CD4-positive, alpha-beta memory T cell (primary cell): ENCODE measurements at regions not wholly inside any gene's neighbourhood (a gene's known extent, or its start where the extent isn't known, plus 50 kb on each side); places are given as distances from the start of the nearest gene placed in this dataset.

ENCODE experiments used
- CTCF ChIA-PET: fragments of 350-600 bp; sonication (Branson Sonifier 250); formaldehyde crosslinking; loops from one replicate; lab custom pipeline; 2021; ENCODE audit warnings: inconsistent platforms; ENCODE audit not compliant: partially characterized antibody; lab: Charles Lee
- POLR2A ChIA-PET: fragments of 350-600 bp; sonication (Branson Sonifier 250); formaldehyde crosslinking; loops from one replicate; lab custom pipeline; 2021; ENCODE audit not compliant: partially characterized antibody; lab: Charles Lee
- DNase-seq, 5 donors: peaks; one replicate each; pipeline versions ENCODE4 v3.0.0 to v3.0.0-alpha.2; 2020 to 2022; ENCODE audit warnings: mixed read lengths in 1 of 5
- H3K27ac ChIP-seq: one replicate; pipeline ENCODE4 v1.7.0; 2013; ENCODE audit warnings: low read depth, low read length
- H3K27me3 ChIP-seq: 2 replicates; pipeline ENCODE4 v1.7.0; 2013; ENCODE audit warnings: mild to moderate bottlenecking, low read length, moderate library complexity; ENCODE audit not compliant: insufficient read depth
- H3K36me3 ChIP-seq: 2 replicates; pipeline ENCODE4 v1.7.0; 2013; ENCODE audit warnings: mild to moderate bottlenecking, low read length, moderate library complexity; ENCODE audit not compliant: insufficient read depth
- H3K4me1 ChIP-seq: 2 replicates; pipeline ENCODE4 v1.7.0; 2013; ENCODE audit warnings: mild to moderate bottlenecking, low read length, moderate library complexity; ENCODE audit not compliant: insufficient read depth
- H3K4me3 ChIP-seq, 2 donors: one replicate each; pipeline ENCODE4 v1.7.0; 2013; ENCODE audit warnings: low read length in 2 of 2, mild to moderate bottlenecking in 1 of 2
- H3K9me3 ChIP-seq, 2 donors: one replicate each; pipeline ENCODE4 v1.7.0; 2013; ENCODE audit warnings: low read length in 2 of 2, control low read depth in 1 of 2; ENCODE audit not compliant: control insufficient read depth in 1 of 2
- H3K27ac Mint-ChIP-seq, 7 donors: one replicate each; pipeline ENCODE4 v1.8.0; 2020 to 2021; ENCODE audit warnings: mixed read lengths in 7 of 7, mild to moderate bottlenecking in 6 of 7, inconsistent platforms in 3 of 7, moderate library complexity in 3 of 7
- H3K27me3 Mint-ChIP-seq, 2 donors: one replicate each; pipeline ENCODE4 v1.8.0; 2020 to 2021; ENCODE audit warnings: mixed read lengths in 2 of 2
- H3K36me3 Mint-ChIP-seq, 2 donors: one replicate each; pipeline ENCODE4 v1.8.0; 2020 to 2021; ENCODE audit warnings: mixed read lengths in 2 of 2, inconsistent platforms in 1 of 2, mild to moderate bottlenecking in 1 of 2
- H3K4me1 Mint-ChIP-seq, 4 donors: one replicate each; pipeline ENCODE4 v1.8.0; 2020 to 2021; ENCODE audit warnings: mixed read lengths in 4 of 4, mild to moderate bottlenecking in 1 of 4
- H3K4me3 Mint-ChIP-seq, 8 donors: one replicate each; pipeline ENCODE4 v1.8.0; 2020 to 2021; ENCODE audit warnings: mixed read lengths in 8 of 8, mild to moderate bottlenecking in 7 of 8, moderate library complexity in 6 of 8, inconsistent platforms in 3 of 8
- H3K9me3 Mint-ChIP-seq, 8 donors: one replicate each; pipeline ENCODE4 v1.8.0; 2020 to 2021; ENCODE audit warnings: mixed read lengths in 8 of 8, mild to moderate bottlenecking in 5 of 8, inconsistent platforms in 3 of 8, moderate library complexity in 1 of 8
- intact Hi-C: fragments of 100-400 bp; cut with micrococcal nuclease; formaldehyde crosslinking; loops from one replicate; pipeline ENCODE4 v1.15.1; 2023

- ChIA-PET CTCF (no interaction called here), POLR2A (no interaction called here)
- no peak overlapping the region for H3K4me3 Mint-ChIP-seq
- no peaks in the 10 kb centered on the region for H3K4me1 Mint-ChIP-seq
- DNase-seq = no peak
- intact Hi-C loops = no loop called here
- no peaks in the 10 kb centered on the region for H3K36me3 Mint-ChIP-seq
- peaks cover 10 to 13% of the 10 kb centered on the region in 2 donors for H3K27me3 Mint-ChIP-seq
- no peaks in the 10 kb centered on the region for H3K9me3 ChIP-seq
- H3K36me3 ChIP-seq = no peaks in the 10 kb centered on the region
- H3K4me3 ChIP-seq = no peak overlapping the region
- H3K4me1 ChIP-seq = no peaks in the 10 kb centered on the region
- no peaks in the 10 kb centered on the region for H3K27me3 ChIP-seq
- peaks cover 0 to 6% (median 2%) of the 10 kb centered on the region in 8 donors for H3K9me3 Mint-ChIP-seq
- no peak overlapping the region for H3K27ac ChIP-seq
- H3K27ac Mint-ChIP-seq = no peak overlapping the region
These were observed 167.8 kb downstream of the CCDC71L start for GRCh38 chr7:106493041-106493731.

DNA sequence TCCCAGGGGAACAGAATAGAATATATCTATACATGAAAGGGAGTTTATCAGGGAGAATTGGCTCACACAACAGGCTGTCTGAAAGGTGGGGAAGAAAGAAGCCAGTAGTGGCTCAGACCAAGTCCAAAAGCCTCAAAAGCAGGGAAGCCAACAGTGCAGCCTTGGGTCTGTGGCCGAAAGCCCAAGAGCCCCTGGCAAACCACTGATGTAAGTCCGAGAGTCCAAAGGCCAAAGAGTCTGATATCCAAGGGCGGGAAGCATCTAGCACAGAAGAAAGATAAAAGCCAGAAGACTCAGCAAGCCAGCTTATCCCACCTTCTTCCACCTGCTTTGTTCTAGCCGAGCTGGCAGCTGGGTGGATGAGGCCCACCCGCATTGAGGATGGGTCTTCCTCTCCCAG lies 172.5 kb downstream of the CCDC71L start:
- Mint-ChIP-seq H3K27me3 (peaks cover 6 to 9% of the 10 kb centered on the region in 2 donors), H3K27ac (no peak overlapping the region), H3K36me3 (no peaks in the 10 kb centered on the region), H3K4me3 (no peak overlapping the region), H3K4me1 (no peaks in the 10 kb centered on the region), H3K9me3 (peaks cover 0 to 3% (median 0%) of the 10 kb centered on the region in 8 donors)
- no peak overlapping the region for H3K27ac ChIP-seq
- no peaks in the 10 kb centered on the region for H3K4me1 ChIP-seq
- H3K9me3 ChIP-seq = no peaks in the 10 kb centered on the region
- intact Hi-C loops = no loop called here
- no peak overlapping the region for H3K4me3 ChIP-seq
- no peaks in the 10 kb centered on the region for H3K36me3 ChIP-seq
- H3K27me3 ChIP-seq = no peaks in the 10 kb centered on the region
- POLR2A ChIA-PET = no interaction called here
- CTCF ChIA-PET = no interaction called here
- DNase-seq = no peak

DNA sequence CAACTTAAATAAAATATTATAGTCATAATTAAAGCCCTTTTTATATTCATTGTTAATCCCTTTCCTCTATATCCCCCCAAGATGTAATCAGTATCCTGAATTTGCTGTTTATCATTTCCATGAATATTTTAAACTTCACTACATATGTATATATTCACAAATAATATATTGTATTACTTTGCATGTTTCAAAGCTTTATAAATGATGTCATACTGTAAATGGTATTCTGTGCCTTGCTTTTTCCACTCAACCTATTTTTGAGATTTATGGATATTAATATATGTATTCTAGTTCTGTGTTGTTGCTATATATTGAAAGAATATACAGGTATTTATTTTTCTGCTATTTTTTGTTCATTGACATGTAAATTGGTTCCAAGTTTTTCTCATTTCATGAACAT lies 173.1 kb downstream of the CCDC71L start:
- intact Hi-C loops = no loop called here
- Histone ChIP-seq H3K4me3 (no peak overlapping the region), H3K9me3 (no peaks in the 10 kb centered on the region), H3K27ac (no peak overlapping the region), H3K36me3 (no peaks in the 10 kb centered on the region), H3K27me3 (no peaks in the 10 kb centered on the region), H3K4me1 (no peaks in the 10 kb centered on the region)
- no peak overlapping the region for H3K4me3 Mint-ChIP-seq
- H3K36me3 Mint-ChIP-seq = no peaks in the 10 kb centered on the region
- H3K27me3 Mint-ChIP-seq = peaks cover 6 to 9% of the 10 kb centered on the region in 2 donors
- H3K27ac Mint-ChIP-seq = no peak overlapping the region
- CTCF ChIA-PET = no interaction called here
- POLR2A ChIA-PET = no interaction called here
- DNase-seq = no peak
- peaks cover 0 to 3% (median 0%) of the 10 kb centered on the region in 8 donors for H3K9me3 Mint-ChIP-seq
- H3K4me1 Mint-ChIP-seq = no peaks in the 10 kb centered on the region

GRCh38 chr7:106486331-106486730 lies 174.6 kb downstream of the CCDC71L start:
- Histone ChIP-seq H3K4me1 (no peaks in the 10 kb centered on the region), H3K27me3 (no peaks in the 10 kb centered on the region), H3K4me3 (no peak overlapping the region), H3K36me3 (no peaks in the 10 kb centered on the region), H3K27ac (no peak overlapping the region), H3K9me3 (no peaks in the 10 kb centered on the region)
- intact Hi-C loops = no loop called here
- peaks cover 0 to 3% (median 0%) of the 10 kb centered on the region in 8 donors for H3K9me3 Mint-ChIP-seq
- no peaks in the 10 kb centered on the region for H3K36me3 Mint-ChIP-seq
- H3K27ac Mint-ChIP-seq = no peak overlapping the region
- H3K27me3 Mint-ChIP-seq = peaks cover 3 to 6% of the 10 kb centered on the region in 2 donors
- CTCF ChIA-PET = interaction anchor here (1.2 kb wide), 1 partner anchor 24 kb away, joined by 4 read pairs; no protein-coding TSS in a partner anchor
- POLR2A ChIA-PET = no interaction called here
- no peaks in the 10 kb centered on the region for H3K4me1 Mint-ChIP-seq
- H3K4me3 Mint-ChIP-seq = no peak overlapping the region
- DNase-seq = no peak

GRCh38 chr7:106485919-106486318 lies 175.0 kb downstream of the CCDC71L start:
- no peaks in the 10 kb centered on the region for H3K36me3 Mint-ChIP-seq
- H3K4me3 Mint-ChIP-seq = no peak overlapping the region
- no peak overlapping the region for H3K27ac Mint-ChIP-seq
- no peaks in the 10 kb centered on the region for H3K9me3 ChIP-seq
- H3K4me1 ChIP-seq = no peaks in the 10 kb centered on the region
- H3K4me3 ChIP-seq = no peak overlapping the region
- no peaks in the 10 kb centered on the region for H3K36me3 ChIP-seq
- peaks cover 0 to 3% (median 0%) of the 10 kb centered on the region in 8 donors for H3K9me3 Mint-ChIP-seq
- POLR2A ChIA-PET = no interaction called here
- DNase-seq = no peak
- H3K4me1 Mint-ChIP-seq = no peaks in the 10 kb centered on the region
- CTCF ChIA-PET = interaction anchor here (1.2 kb wide), 1 partner anchor 24 kb away, joined by 4 read pairs; no protein-coding TSS in a partner anchor
- no peak overlapping the region for H3K27ac ChIP-seq
- H3K27me3 ChIP-seq = no peaks in the 10 kb centered on the region
- intact Hi-C loops = no loop called here
- H3K27me3 Mint-ChIP-seq = peaks cover 3 to 6% of the 10 kb centered on the region in 2 donors

DNA sequence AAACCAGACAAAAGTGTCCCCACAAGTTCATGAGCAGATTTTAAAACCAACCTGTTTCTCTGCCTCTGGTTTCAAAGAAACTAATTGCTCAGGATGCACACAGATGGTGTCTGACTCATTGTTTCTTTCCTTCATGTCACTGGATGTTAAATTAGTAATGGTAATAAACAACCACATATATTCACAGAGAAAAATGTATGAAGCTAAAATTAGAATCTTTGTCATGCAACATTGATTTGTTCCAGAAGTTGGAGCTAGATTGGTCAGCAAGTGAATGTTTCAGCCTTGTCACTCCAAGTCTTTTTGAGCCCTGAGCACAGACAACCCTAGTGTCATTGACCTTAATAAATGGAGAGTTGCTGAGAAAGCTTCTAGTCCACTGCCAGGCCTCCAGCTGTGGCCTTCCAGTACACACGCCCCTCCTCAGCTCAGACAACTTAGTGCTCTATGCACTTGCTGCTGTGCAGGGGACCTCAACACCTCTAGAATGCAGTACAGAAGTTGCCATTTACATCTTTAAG lies 175.9 kb downstream of the CCDC71L start:
- Mint-ChIP-seq H3K36me3 (no peaks in the 10 kb centered on the region), H3K9me3 (no peaks in the 10 kb centered on the region), H3K4me3 (no peak overlapping the region), H3K4me1 (no peaks in the 10 kb centered on the region), H3K27ac (no peak overlapping the region), H3K27me3 (peaks cover 0 to 6% of the 10 kb centered on the region in 2 donors)
- Histone ChIP-seq H3K9me3 (no peaks in the 10 kb centered on the region), H3K27ac (no peak overlapping the region), H3K4me1 (no peaks in the 10 kb centered on the region), H3K36me3 (no peaks in the 10 kb centered on the region), H3K27me3 (no peaks in the 10 kb centered on the region), H3K4me3 (no peak overlapping the region)
- CTCF ChIA-PET = interaction anchor here (1.2 kb wide), 1 partner anchor 23 kb away, joined by 4 read pairs; no protein-coding TSS in a partner anchor
- intact Hi-C loops = no loop called here
- DNase-seq = no peak
- POLR2A ChIA-PET = no interaction called here

DNA sequence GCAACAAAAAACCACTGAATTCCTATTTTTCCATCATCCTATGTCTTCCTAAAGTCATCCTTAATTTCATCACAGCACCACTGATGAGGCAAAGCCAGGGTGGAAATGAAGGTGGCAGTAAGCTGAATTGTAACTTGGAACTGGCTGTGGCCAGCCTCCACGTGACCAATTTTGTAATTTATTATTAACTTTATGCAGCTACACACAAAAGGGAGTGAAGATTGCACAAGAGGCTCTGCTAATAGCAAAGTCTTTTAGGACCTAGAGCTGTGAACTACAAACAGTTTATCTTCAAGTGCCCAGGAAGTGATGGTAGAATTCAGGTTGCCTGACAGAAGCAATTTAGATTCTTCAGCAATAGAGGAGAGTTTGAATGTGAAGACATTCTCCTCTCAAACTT lies 176.4 kb downstream of the CCDC71L start:
- H3K36me3 ChIP-seq = no peaks in the 10 kb centered on the region
- H3K27me3 Mint-ChIP-seq = peaks cover 0 to 6% of the 10 kb centered on the region in 2 donors
- H3K36me3 Mint-ChIP-seq = no peaks in the 10 kb centered on the region
- no peaks in the 10 kb centered on the region for H3K4me1 ChIP-seq
- intact Hi-C loops = no loop called here
- no peak overlapping the region for H3K4me3 Mint-ChIP-seq
- H3K9me3 ChIP-seq = no peaks in the 10 kb centered on the region
- no peak overlapping the region for H3K4me3 ChIP-seq
- H3K4me1 Mint-ChIP-seq = no peaks in the 10 kb centered on the region
- H3K27ac ChIP-seq = no peak overlapping the region
- CTCF ChIA-PET = no interaction called here
- POLR2A ChIA-PET = no interaction called here
- no peaks in the 10 kb centered on the region for H3K27me3 ChIP-seq
- no peak for DNase-seq
- no peaks in the 10 kb centered on the region for H3K9me3 Mint-ChIP-seq
- no peak overlapping the region for H3K27ac Mint-ChIP-seq
